LHCN-M2 (cell line): ENCODE measurements at regions not wholly inside any gene's neighbourhood (a gene's known extent, or its start where the extent isn't known, plus 50 kb on each side); places are given as distances from the start of the nearest gene placed in this dataset.

ENCODE experiments used
- DNase-seq: peaks from one replicate; pipeline ENCODE4 v3.0.0-alpha.2; 2012; ENCODE audit warnings: low read depth

DNA sequence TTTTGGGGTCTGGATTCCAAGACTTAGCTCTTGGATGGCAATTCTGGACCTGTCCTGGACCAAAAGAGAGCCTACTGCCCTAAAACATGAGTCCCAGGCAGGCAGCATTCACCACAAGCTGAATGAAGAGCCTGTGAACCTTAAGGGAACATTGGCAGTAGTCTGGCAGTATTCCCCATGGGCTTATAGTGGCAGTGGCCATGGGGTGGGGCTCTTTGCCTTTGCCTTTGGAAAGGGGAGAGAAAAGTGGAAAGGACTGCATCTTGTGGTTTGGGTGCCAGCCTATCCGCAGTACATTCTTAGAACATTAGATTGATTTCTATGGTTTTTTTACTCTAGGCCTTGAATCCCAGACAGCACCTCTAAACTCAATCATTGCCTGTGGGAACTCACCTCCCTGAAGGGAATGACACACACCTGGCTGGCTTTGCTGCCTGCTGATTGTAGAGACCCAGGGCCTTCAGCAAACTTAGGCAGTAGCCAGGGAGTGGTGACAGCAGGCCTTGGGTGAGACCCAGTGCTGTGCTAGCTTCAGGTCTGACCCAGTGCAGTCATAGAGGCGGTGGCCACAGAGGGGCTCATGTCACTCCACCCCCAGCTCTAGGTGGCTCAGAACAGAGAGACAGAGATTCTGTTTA lies 216.3 kb downstream of the CETN3 start:
- no peak for DNase-seq

DNA sequence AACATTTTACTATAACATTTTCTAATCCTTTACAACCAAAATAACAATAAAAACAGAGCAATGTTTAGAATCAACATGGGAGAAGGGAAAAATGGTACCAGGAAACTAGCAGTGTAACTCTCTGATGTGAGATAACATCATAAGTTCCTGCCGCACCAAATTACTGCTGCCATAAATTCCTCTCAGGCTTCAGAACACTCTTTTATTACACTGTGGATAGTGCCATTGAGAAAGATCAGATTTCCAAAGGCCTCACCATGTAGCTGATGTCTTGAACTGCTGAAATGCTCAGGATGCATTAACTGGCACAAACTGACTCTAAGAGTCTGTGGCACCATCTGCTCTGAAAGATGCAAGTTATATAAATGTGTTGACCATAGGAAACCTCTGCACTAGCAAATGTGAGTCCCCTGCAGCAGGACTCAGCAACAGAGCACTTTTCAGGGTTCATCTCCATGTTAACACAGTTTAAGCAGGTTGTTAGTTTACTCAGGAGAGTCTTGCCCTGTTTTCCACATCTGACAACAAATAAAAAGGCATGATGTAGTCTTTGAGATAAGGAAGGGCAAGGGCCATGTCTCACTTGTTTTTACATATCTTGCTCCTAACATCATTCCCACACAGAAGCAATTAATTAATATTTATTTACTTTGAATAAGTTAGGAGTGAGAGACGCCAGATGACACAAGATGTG lies 218.1 kb downstream of the CETN3 start:
- no peak for DNase-seq

DNA sequence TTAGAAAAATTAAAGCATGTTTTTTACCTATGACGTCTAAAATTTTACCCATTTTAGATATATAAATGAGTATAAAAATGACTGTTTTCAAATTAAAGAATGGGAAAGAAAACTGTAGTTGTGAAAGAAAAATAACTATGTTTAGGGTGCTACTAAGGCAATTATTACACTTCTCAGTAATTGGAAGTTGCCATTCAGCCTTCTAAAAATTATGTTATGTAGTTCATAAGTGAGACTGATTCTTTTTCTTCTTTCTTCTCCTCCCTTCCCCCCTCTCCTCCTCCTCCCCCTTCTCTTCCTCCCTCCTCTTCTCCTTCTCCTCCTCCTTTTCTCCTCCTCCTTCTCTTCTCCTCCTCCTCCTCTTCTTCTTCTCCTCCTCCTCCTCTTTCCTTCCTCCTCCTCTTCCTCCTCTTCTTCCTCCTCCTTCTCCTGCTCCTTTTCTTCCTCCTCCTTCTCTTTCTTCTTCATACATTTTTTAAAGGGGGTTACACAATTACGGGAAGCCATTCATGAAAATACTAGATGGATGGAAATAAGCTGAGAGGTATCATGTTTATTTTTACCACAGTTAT lies 223.6 kb downstream of the CETN3 start:
- no peak for DNase-seq

DNA sequence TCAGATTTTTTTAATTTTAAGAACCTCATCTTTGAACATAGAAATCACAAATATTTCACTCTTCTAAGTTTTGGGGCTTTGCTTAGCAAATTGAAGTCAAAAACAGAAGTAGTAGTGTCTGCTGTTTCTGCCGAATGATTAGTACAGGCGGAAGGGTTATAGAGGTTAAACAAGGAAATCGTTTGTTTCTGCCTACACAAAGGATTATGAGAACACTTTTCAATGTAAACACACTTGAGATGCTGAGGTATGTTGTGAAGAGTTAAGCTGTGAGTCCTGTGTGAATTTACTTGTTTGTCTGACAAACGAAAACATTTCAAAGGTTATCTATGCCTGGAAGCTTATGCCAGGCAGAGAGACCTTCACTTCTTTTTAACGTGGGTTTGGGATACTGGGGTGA lies 224.8 kb downstream of the CETN3 start:
- DNase-seq: no peak

DNA sequence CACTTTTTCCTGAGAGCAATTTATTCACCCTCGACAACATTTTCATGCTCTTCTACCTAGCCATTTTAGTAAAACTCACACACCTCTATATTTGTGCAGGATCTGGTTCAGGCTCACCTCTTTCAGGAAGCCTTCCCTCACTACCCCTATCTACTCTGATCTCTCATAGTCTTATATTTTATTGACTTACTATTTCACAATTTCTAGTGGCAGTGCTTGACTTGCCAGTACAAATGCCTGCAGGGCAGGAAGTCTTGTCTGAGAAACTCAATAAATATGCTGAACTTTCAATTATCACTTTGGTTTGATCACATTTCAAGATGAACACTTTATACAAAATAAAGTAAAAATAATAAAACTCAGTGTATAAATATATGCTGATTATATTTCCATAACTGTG lies 226.8 kb downstream of the CETN3 start:
- no peak for DNase-seq

DNA sequence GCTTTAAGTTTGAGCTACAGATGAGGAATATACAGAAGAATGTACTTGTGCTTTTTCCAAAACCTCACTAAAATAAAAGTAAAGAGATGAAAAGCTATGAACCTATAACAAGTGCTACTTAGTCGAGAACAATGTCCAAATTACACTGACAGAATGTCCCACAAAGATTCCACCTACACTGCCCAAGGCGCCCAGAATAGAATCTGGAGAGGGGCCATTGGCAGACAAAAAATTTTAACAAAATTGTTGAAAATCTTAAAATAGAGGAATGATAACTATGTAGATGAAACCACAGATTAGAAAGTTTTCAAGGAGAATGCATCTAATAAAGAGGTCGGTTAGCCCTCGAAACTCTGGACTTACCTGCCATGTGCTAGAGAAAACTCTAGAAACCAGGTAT lies 235.3 kb downstream of the CETN3 start:
- DNase-seq: no peak

DNA sequence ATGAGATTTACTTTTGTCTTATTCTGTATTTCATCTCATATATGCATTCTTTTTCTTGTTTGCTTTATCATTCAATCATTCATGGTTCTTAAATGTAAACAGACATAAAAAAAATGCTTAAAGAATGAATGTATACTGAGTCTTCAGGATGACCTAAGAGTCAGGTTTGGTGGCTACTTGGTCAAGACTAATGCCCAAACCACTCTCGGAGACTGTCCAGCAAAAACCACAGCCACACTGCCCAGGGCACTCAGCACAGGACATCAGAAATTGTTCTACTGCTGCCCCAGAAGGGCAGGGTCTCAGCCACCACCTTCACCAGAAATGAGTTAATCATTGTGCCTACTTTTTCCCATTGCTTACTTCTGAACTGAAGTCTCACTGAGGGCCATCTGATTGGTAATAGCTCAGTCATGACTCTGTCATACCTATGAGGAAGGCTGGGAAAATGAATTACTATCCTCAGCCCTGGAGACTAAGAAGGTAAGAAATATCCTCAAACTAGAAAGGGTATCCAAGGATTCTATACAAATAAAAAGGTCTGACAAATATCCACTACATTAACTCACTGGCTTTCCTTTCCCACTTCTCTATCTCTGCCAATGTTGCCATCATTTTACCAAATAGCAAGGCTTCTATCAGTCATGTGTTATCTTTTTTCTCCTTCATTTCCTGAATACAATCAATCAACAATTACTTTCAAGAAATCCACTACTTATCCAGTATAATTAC lies 236.1 kb downstream of the CETN3 start:
- DNase-seq: no peak

DNA sequence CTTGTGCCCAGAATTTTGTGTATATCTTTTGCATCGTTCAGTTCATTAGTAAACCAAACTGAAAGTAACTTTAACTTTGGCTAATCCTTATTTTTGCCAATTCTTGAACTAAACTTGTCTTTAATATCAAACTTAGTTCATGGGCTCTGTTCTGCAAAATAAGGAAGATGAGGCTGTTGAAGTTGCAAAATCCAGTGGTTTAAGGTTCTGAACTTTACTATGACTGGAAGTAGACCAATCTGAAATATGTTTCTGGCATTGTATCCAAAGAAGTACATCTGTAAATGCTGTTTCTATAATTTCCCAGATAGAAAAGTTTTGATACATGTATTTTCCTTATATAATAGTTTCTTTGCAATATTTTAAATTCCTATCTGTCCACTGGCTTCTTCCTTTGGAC lies 238.1 kb downstream of the CETN3 start:
- DNase-seq: no peak

DNA sequence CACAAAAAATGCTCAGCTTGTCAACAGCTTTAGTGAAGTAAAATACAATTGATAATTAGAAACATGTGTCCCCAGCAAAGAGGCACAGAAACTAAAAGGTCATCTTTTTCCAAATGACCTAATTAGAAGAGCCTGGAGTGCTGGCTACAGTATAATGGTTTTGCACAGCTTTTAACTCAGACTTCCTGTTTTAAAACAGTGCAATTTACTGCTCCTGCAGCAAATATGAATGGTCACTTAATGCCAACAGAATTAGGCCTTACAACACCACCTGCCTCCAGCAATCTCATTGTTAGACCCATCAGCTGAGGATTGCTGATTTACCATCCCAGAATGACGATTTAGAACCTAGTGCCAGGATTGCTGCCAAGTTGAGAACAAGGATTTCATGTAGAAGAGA lies 239.3 kb downstream of the CETN3 start:
- DNase-seq: peak; percentile 19

DNA sequence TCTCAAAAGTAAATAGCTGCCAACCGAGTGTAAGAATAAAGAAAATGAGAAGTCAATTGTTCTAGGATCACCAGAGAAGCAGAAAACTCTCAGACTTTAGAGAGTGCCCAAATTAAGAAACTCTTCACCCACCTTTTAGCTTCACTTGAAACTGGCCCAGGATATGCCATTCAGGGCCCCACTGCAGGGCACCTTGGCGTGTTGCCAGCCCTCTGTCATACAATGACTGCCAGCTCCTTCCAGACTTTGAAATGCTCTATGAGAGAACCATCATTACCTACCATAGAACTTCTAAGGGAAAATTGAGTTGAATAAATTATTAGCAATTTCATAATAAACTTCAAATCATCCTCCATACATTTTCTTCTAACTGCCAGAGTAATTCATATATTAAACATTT lies 240.5 kb downstream of the CETN3 start:
- no peak for DNase-seq

DNA sequence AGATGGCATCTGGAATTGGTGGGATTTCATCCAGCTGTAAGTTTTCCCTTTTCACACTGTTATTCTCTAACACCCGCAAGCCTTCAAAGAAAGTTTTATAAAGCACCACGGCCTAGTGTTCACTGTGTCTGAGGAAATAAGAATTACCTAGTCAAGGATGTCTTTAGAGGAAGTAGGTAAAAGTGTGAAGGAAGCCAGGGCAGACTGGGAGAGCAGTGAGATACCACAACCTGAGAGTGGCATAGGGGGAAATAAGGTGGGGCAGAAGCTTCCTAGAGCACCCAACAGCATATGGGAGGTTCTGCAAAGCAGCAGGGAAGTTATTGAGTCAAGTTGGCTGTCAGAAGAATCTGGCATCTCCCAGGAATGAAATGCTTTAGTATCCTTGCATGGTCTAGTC lies 241.2 kb downstream of the CETN3 start:
- no peak for DNase-seq

DNA sequence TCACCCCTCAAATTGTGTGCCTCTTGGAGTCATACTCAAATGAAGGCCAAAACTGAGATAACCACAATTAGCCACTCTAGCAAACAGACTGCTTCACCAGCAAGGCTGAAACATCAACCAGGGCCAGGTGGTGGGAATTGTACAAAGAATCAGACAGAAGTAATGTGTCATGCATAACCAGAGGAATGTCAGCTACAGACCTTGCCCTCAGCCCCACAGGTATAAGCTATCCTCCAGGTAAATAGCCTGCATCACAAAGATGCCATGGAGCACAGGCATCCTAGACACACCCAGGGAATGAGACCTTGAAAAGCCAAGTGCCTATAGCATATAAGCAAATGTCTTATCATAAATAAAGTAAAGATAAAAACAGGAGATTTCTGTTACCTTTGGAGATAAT lies 242.7 kb downstream of the CETN3 start:
- DNase-seq: no peak

DNA sequence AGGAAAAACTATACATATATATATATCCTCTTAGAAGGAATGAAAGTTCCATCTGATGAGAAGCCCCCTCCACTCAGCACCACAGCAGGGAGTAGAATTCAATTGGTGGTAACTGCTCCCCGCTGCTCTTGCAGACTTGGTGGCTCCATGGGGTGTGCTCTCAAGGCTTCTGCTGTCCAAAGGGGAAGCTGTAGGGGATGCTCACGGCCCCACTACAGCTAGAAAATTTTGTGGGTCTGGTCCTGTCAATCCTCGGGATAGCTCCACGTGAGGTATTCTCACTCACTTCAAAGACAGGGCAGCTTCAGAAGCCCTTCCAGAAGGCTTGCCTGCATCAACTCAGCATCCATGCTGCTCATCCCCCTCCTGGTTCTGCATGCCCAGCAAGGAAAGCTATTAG lies 247.2 kb downstream of the CETN3 start:
- no peak for DNase-seq

DNA sequence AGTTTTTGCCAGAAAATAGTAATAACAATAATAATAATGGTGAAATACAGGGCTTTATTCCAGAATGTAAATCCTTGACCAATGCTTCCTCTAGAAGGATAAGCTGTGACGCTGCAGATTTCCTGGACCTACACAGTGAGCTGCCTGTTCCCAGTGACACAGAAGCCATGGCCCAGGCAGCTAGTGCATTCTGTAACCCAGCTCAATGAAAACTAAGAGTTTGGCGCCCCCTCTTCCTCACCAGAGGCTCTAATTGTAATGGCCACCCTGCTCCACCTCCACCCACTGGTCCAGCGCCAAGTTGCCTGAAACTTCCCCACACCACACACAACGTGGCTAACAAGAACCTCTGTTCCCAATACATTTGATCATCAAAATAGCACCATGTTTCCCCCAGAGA lies 248.1 kb downstream of the CETN3 start:
- DNase-seq: peak; percentile 56

DNA sequence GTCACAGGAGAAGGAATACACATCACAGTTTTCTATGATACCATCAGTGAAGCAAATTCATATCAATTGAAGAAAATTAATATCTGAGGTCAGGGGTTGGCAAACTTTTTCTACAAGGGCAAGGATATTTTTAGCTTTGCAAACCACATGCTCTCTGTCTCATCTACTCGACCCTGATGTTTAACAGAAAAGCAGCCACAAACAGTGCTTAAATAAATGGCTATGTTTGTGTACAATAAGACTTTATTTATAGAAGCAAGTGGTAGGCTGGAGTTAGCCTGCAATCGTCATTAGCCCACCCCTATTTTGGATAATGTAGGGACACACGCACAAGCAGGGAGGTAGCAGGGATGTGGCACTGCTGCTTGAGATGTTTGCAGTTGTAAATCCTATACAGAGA lies 251.4 kb downstream of the CETN3 start:
- DNase-seq: no peak

DNA sequence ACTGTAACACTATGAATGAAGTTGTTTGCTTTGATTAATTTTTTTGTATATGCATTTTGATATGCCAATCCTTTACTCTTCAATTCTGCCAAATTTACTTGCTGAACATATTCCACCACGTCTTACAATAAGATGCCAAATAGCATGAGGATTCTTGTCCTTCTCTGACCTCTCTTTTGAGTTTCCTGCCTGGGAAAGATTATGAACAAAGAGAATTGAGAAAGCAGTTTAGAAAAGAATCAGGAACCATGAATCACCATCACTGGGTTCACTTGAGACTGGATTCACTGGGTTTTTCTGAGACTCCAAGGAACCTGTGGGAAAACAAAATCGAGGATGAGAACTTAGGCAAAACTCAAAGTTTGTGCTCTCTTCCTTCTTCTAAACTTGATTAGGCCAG lies 256.5 kb downstream of the CETN3 start:
- no peak for DNase-seq

DNA sequence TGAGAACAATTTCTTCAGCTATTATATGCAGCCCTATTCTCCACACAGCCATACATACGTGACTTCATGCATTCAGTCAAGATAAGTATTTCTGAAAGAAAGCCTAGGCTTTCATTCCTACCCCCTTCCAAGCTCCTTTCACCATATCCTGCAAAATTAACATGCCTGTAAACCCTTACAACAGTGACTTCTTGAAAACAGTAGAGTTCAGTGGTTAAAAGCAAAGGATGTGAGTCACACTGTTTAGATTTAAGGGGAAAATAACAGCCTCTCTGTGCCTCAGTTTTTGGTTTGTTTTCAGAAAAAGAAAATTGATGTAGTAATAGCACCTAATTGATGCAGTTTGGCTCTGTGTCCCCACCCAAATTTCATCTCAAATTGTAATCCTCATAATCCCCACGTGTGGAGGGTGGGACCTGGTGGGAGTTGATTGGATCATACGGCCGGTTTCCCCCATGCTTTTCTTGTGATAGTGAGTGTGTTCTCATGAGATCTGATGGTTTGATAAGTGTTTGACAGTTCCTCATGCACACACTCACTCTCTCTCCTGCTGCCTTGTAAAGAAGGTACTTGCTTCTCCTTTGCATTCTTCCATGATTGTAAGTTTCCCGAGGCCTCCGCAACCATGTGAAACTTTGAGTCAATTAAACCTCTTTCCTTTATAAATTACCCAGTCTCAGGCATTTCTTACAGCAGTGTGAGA lies 264.8 kb downstream of the CETN3 start:
- peak; percentile 34 for DNase-seq

DNA sequence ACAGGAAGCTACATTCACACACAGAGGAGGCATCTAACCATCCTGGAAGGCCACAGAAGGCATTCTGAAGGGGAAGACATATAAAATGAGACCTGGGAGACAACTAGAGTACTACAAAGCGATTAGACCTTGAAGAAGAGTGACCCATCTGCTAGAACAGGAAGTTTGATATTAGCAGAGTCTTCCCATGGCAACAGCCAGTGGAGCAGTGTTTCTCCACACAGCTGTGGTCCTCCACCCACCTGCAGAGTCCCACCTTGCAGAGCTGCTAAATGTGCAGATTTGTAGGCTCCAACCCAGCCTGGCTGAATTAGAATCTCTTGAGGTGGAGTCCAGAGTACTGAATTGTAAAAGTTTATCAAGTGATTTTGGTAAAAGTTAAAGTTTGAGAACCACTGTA lies 267.0 kb downstream of the CETN3 start:
- no peak for DNase-seq

DNA sequence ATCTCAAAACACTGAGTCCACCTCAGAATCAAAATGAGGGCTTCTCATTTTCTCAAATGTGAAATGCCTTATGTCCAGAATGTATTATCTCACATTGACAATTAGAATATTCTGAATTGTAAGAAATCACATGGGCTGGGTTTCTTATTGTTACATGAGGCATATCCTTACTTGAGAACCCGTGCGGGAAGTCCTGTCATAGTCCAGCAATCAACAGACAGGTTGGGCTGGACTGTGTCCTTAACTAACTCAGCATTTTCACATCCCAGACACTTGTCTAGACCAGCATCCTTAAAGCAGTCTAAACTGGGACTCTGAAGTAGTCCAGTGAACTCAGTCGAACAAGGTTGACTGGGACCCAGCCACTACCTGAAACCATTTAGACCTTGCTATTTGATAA lies 267.6 kb downstream of the CETN3 start:
- DNase-seq: no peak

DNA sequence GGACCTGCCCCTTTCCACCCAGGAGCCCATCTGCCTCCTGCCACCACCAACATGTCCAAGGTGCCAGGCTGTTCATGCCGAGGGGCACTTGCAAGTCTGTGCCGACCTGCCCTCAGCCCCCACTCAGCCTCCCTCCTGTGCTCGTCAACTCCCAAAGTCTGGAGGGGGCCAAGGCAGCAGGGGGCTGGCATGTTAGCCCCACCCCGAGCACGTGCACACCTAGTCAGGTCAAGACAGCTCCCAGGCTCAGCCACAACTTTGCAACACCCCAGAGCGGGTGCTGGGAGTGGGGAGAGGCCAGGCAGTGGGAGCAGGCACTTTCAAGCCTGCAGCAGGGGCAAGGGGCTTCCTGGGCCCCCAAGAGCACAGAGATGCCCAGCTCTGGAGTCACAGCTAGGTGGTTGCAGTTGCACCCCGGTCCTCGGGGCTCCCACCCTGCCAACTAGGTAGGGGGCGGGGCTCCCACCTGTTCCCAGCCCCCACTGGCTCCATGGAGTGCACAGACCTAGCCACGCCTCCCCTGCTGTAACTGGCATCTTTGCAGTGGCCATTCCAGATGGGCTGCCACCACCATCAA lies 272.5 kb downstream of the CETN3 start:
- DNase-seq: no peak

DNA sequence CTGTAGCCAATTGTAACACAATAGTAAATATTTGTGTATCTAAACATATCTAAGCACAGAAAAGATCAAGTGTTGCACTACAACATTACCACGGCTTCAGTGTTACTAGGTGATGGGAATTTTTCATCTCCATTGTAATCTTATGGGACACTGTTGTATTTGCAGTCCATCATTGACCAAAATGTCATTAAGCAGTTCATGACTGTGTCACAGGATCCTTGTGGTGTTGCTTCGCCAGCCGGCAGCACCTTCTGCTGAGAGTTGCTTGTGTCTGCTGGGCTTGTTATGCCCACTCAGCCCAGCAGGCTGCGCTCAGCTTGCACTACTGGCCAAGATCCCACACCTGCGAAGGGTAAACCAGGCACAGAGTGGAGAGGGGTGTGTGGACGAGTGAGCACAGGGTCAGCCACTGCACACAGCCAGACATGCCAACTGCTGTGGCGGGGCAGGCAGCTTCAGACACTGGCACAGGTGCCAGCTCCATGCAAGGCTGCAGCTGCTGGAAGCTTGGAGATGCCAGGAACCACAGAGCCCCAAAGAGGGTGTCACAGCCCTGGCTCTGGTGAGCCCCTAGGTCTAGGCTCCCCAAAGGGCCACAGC lies 273.7 kb downstream of the CETN3 start:
- no peak for DNase-seq
